ENCODE measurements at regions not wholly inside any gene's neighbourhood (a gene's known extent, or its start where the extent isn't known, plus 50 kb on each side); places are given as distances from the start of the nearest gene placed in this dataset.

- no peaks in the 10 kb centered on the region for H3K36me3 ChIP-seq (ENCODE audit: control insufficient read depth in 2 of 2, extremely low read depth in 1 of 2, insufficient read depth in 1 of 2, low read length in 1 of 2)
- no CpG with 5 or more reads among the region's 6 CpGs for WGBS (ENCODE audit: insufficient coverage)
- POLR2A ChIA-PET, result no interaction called here
- no peaks in the 10 kb centered on the region for H3K36me3 Mint-ChIP-seq
- no peaks in the 10 kb centered on the region for H3K9me3 ChIP-seq
- CTCF ChIA-PET, result interaction anchor here (0.5 to 2.1 kb wide), 6 partner anchors 11 to 38 kb away, joined by 3 to 13 read pairs (median 4); no protein-coding TSS in a partner anchor
- no peaks in the 10 kb centered on the region for H3K27me3 Mint-ChIP-seq
- peaks cover 26 to 30% (median 28%) of the 10 kb centered on the region in 3 donors for H3K4me1 Mint-ChIP-seq
- H3K9me3 Mint-ChIP-seq, result no peaks in the 10 kb centered on the region
- DNase-seq (peak in 7 of 35 experiments; percentile 5 to 71 (median 26)), ATAC-seq (replicated peaks in 1 of 4) (peak; percentile 32 to 40 (median 34))
- H3K4me3 ChIP-seq (ENCODE audit: control insufficient read depth in 1 of 2, extremely low read depth in 1 of 2, low read length in 1 of 2), result no peak overlapping the region
- H3K27ac Mint-ChIP-seq, result peak overlapping the region; percentile 74 to 79
- H3K4me3 Mint-ChIP-seq, result peak overlapping the region in 2 of 3 donors; percentile 32 to 62
- H3K27me3 ChIP-seq (replicated peaks in 1 of 2; ENCODE audit: control insufficient read depth in 2 of 2, extremely low read depth in 1 of 2, insufficient read depth in 2 of 2, low read length in 1 of 2), result no peaks in the 10 kb centered on the region
- H3K27ac ChIP-seq (ENCODE audit: low read length), result no peak overlapping the region
- peaks cover 6 to 20% of the 10 kb centered on the region in 2 experiments for H3K4me1 ChIP-seq (ENCODE audit: control insufficient read depth in 1 of 2, extremely low read depth in 1 of 2, insufficient read depth in 2 of 2, low read length in 2 of 2)
Measured at GRCh38 chr14:22084393-22085281, 411.0 kb upstream of the OR4E1 start.

- no peak overlapping the region for H3K27ac ChIP-seq (ENCODE audit: low read length)
- H3K36me3 ChIP-seq (ENCODE audit: control insufficient read depth in 2 of 2, extremely low read depth in 1 of 2, insufficient read depth in 1 of 2, low read length in 1 of 2), result no peaks in the 10 kb centered on the region
- Mint-ChIP-seq H3K36me3 (no peaks in the 10 kb centered on the region), H3K9me3 (no peaks in the 10 kb centered on the region), H3K4me1 (peaks cover 30 to 35% (median 34%) of the 10 kb centered on the region in 3 donors), H3K27me3 (no peaks in the 10 kb centered on the region), H3K27ac (peak overlapping the region; percentile 76 to 83), H3K4me3 (peak overlapping the region; percentile 2 to 59 (median 51))
- ATAC-seq (replicated peaks in 1 of 4) (peak; percentile 45 to 84 (median 72)), DNase-seq (peak in 1 of 35 experiments; percentile 39)
- H3K4me3 ChIP-seq (ENCODE audit: control insufficient read depth in 1 of 2, extremely low read depth in 1 of 2, low read length in 1 of 2), result no peak overlapping the region
- CTCF ChIA-PET, result no interaction called here
- no peaks in the 10 kb centered on the region for H3K9me3 ChIP-seq
- no peaks in the 10 kb centered on the region for H3K27me3 ChIP-seq (replicated peaks in 1 of 2; ENCODE audit: control insufficient read depth in 2 of 2, extremely low read depth in 1 of 2, insufficient read depth in 2 of 2, low read length in 1 of 2)
- no CpG with 5 or more reads among the region's 1 CpG for WGBS (ENCODE audit: insufficient coverage)
- peaks cover 11 to 15% of the 10 kb centered on the region in 2 experiments for H3K4me1 ChIP-seq (ENCODE audit: control insufficient read depth in 1 of 2, extremely low read depth in 1 of 2, insufficient read depth in 2 of 2, low read length in 2 of 2)
- POLR2A ChIA-PET, result no interaction called here
Measured at GRCh38 chr14:22081337-22081736, 407.7 kb upstream of the OR4E1 start.

DNA sequence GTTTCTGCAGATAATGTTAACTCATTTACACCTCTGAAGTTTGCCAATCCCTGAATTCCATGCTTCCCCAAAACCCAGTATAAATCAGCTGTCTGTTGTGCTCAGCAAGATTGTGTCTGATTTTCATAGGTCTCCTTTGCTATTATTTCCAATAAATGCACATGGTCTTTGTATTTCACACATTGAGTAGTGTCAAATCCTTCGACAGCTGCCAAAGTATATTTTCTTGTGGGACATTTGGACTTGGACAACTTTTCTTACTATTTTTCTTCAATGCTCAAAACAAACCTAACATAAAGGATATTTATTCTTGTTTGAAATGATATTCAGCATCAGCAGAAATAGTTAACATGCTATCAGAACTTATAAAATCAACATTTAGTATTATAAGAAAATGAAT, 406.1 kb upstream of the OR4E1 start:
- peaks cover 31 to 34% (median 31%) of the 10 kb centered on the region in 3 donors for H3K4me1 Mint-ChIP-seq
- Histone ChIP-seq H3K9me3 (no peaks in the 10 kb centered on the region), H3K4me3 (ENCODE audit: control insufficient read depth in 1 of 2, extremely low read depth in 1 of 2, low read length in 1 of 2) (no peak overlapping the region), H3K27me3 (replicated peaks in 1 of 2; ENCODE audit: control insufficient read depth in 2 of 2, extremely low read depth in 1 of 2, insufficient read depth in 2 of 2, low read length in 1 of 2) (no peaks in the 10 kb centered on the region), H3K27ac (ENCODE audit: low read length) (no peak overlapping the region), H3K36me3 (ENCODE audit: control insufficient read depth in 2 of 2, extremely low read depth in 1 of 2, insufficient read depth in 1 of 2, low read length in 1 of 2) (no peaks in the 10 kb centered on the region), H3K4me1 (ENCODE audit: control insufficient read depth in 1 of 2, extremely low read depth in 1 of 2, insufficient read depth in 2 of 2, low read length in 2 of 2) (peaks cover 10 to 12% of the 10 kb centered on the region in 2 experiments)
- DNase-seq, result no peak
- H3K27me3 Mint-ChIP-seq, result no peaks in the 10 kb centered on the region
- CTCF ChIA-PET, result interaction anchor here in 1 of 2 donors (1.1 kb wide), 1 partner anchor 20 kb away, joined by 3 read pairs; no protein-coding TSS in a partner anchor
- no CpG with 5 or more reads among the region's 1 CpG for WGBS (ENCODE audit: insufficient coverage)
- H3K9me3 Mint-ChIP-seq, result no peaks in the 10 kb centered on the region
- H3K36me3 Mint-ChIP-seq, result no peaks in the 10 kb centered on the region
- H3K4me3 Mint-ChIP-seq, result no peak overlapping the region
- POLR2A ChIA-PET, result interaction anchor here in 1 of 2 donors (0.8 kb wide), 1 partner anchor 17 kb away, joined by 3 read pairs; no protein-coding TSS in a partner anchor
- H3K27ac Mint-ChIP-seq, result no peak overlapping the region
- no peak for ATAC-seq (replicated peaks in 1 of 4)

- no peak overlapping the region for H3K4me3 ChIP-seq (ENCODE audit: control insufficient read depth in 1 of 2, extremely low read depth in 1 of 2, low read length in 1 of 2)
- no peaks in the 10 kb centered on the region for H3K36me3 ChIP-seq (ENCODE audit: control insufficient read depth in 2 of 2, extremely low read depth in 1 of 2, insufficient read depth in 1 of 2, low read length in 1 of 2)
- H3K9me3 ChIP-seq, result no peaks in the 10 kb centered on the region
- peaks cover 13 to 16% of the 10 kb centered on the region in 2 experiments for H3K4me1 ChIP-seq (ENCODE audit: control insufficient read depth in 1 of 2, extremely low read depth in 1 of 2, insufficient read depth in 2 of 2, low read length in 2 of 2)
- H3K27me3 Mint-ChIP-seq, result no peaks in the 10 kb centered on the region
- peaks cover 34 to 51% (median 41%) of the 10 kb centered on the region in 3 donors for H3K4me1 Mint-ChIP-seq
- peak overlapping the region; percentile 86 to 91 for H3K27ac Mint-ChIP-seq
- no peak for ATAC-seq (replicated peaks in 1 of 4)
- H3K27ac ChIP-seq (ENCODE audit: low read length), result peak overlapping the region; percentile 34
- ChIA-PET CTCF (no interaction called here), POLR2A (no interaction called here)
- no peaks in the 10 kb centered on the region for H3K27me3 ChIP-seq (replicated peaks in 1 of 2; ENCODE audit: control insufficient read depth in 2 of 2, extremely low read depth in 1 of 2, insufficient read depth in 2 of 2, low read length in 1 of 2)
- DNase-seq, result no peak
- no peaks in the 10 kb centered on the region for H3K36me3 Mint-ChIP-seq
- H3K4me3 Mint-ChIP-seq, result peak overlapping the region in 1 of 3 donors; percentile 47
- no peaks in the 10 kb centered on the region for H3K9me3 Mint-ChIP-seq
Measured at GRCh38 chr14:22073801-22074200, 400.2 kb upstream of the OR4E1 start.

DNA sequence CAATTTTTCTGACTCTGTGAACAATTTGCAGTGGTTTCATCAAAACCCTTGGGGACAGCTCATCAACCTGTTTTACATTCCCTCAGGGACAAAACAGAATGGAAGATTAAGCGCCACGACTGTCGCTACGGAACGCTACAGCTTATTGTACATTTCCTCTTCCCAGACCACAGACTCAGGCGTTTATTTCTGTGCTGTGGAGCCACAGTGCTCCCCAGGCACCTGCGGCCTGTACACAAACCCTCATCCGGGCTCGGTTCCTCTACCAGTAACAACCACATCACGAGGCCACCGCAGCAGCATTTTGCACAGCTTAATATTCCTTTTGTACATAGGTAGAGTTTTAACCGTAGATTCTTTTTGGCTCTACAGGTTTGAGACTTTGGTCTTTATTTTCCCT, 397.4 kb upstream of the OR4E1 start:
- H3K4me3 ChIP-seq (ENCODE audit: control insufficient read depth in 1 of 2, extremely low read depth in 1 of 2, low read length in 1 of 2), result peak overlapping the region; percentile 35 to 58
- ChIA-PET CTCF (interaction anchor here in 1 of 2 donors (0.8 to 1.6 kb wide), 12 partner anchors 13 to 1006 kb away, joined by 3 to 6 read pairs (median 4); partner anchors contain the start of gene DAD1), POLR2A (no interaction called here)
- peaks cover 11 to 31% of the 10 kb centered on the region in 2 experiments for H3K4me1 ChIP-seq (ENCODE audit: control insufficient read depth in 1 of 2, extremely low read depth in 1 of 2, insufficient read depth in 2 of 2, low read length in 2 of 2)
- ATAC-seq (replicated peaks in 1 of 4) (peak; percentile 73 to 91 (median 88)), DNase-seq (peak; percentile 32 to 73 (median 57))
- no CpG with 5 or more reads among the region's 12 CpGs for WGBS (ENCODE audit: insufficient coverage)
- peak overlapping the region; percentile 41 for H3K27ac ChIP-seq (ENCODE audit: low read length)
- H3K4me1 Mint-ChIP-seq, result peaks cover 36 to 52% (median 41%) of the 10 kb centered on the region in 3 donors
- no peaks in the 10 kb centered on the region for H3K36me3 ChIP-seq (ENCODE audit: control insufficient read depth in 2 of 2, extremely low read depth in 1 of 2, insufficient read depth in 1 of 2, low read length in 1 of 2)
- H3K27me3 ChIP-seq (replicated peaks in 1 of 2; ENCODE audit: control insufficient read depth in 2 of 2, extremely low read depth in 1 of 2, insufficient read depth in 2 of 2, low read length in 1 of 2), result no peaks in the 10 kb centered on the region
- peak overlapping the region; percentile 90 to 96 for H3K27ac Mint-ChIP-seq
- H3K9me3 Mint-ChIP-seq, result no peaks in the 10 kb centered on the region
- H3K4me3 Mint-ChIP-seq, result peak overlapping the region; percentile 88 to 93 (median 92)
- no peaks in the 10 kb centered on the region for H3K36me3 Mint-ChIP-seq
- H3K9me3 ChIP-seq, result no peaks in the 10 kb centered on the region
- H3K27me3 Mint-ChIP-seq, result no peaks in the 10 kb centered on the region

DNA sequence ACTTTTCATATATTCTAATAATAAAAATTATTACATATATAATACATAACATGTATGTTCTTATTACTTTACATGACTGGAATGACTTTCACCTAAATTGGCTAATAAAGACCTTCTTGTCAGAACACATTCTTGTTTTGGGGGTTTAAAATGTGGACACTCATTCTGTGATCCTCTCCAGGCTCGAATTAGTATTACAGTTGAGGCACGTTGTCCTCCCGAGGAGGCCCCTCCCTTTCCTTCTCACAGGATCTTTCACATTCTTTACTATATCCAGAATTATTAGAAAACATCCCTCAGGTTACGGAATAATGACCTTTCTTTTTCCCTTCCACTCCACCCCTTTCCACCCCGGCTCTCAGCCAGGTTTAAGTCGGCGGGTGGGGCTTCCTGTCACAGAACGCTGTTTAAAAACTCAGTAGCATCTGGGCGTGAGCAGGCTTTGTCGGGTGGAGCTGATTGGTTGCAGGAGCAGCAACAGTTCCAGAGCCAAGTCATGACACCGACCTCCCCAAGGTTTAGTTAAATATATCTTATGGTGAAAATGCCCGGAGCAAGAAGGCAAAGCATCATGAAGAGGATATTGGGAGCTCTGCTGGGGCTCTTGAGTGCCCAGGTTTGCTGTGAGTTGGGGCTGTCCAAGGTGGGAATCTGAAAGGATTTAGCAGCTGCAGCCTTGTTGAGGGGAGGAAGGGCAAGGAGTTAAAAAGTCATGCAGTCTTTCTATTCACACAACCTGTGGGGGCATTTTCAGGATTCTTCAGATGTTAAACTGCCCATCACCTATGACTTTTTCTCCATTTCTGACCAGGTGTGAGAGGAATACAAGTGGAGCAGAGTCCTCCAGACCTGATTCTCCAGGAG, 396.7 kb upstream of the OR4E1 start:
- H3K27ac Mint-ChIP-seq, result peak overlapping the region; percentile 90 to 96
- Histone ChIP-seq H3K27ac (ENCODE audit: low read length) (peak overlapping the region; percentile 41), H3K4me3 (ENCODE audit: control insufficient read depth in 1 of 2, extremely low read depth in 1 of 2, low read length in 1 of 2) (peak overlapping the region; percentile 35 to 58), H3K36me3 (ENCODE audit: control insufficient read depth in 2 of 2, extremely low read depth in 1 of 2, insufficient read depth in 1 of 2, low read length in 1 of 2) (no peaks in the 10 kb centered on the region), H3K4me1 (ENCODE audit: control insufficient read depth in 1 of 2, extremely low read depth in 1 of 2, insufficient read depth in 2 of 2, low read length in 2 of 2) (peaks cover 15 to 38% of the 10 kb centered on the region in 2 experiments), H3K27me3 (replicated peaks in 1 of 2; ENCODE audit: control insufficient read depth in 2 of 2, extremely low read depth in 1 of 2, insufficient read depth in 2 of 2, low read length in 1 of 2) (no peaks in the 10 kb centered on the region), H3K9me3 (no peaks in the 10 kb centered on the region)
- peaks cover 40 to 56% (median 47%) of the 10 kb centered on the region in 3 donors for H3K4me1 Mint-ChIP-seq
- POLR2A ChIA-PET, result no interaction called here
- peak overlapping the region; percentile 88 to 93 (median 92) for H3K4me3 Mint-ChIP-seq
- ATAC-seq (replicated peaks in 1 of 4), result peak; percentile 80 to 88 (median 82)
- no peaks in the 10 kb centered on the region for H3K36me3 Mint-ChIP-seq
- H3K9me3 Mint-ChIP-seq, result no peaks in the 10 kb centered on the region
- CTCF ChIA-PET, result interaction anchor here in 1 of 2 donors (0.6 to 1.6 kb wide), 13 partner anchors 14 to 1006 kb away, joined by 3 to 6 read pairs (median 4); partner anchors contain the start of gene DAD1
- no CpG with 5 or more reads among the region's 12 CpGs for WGBS (ENCODE audit: insufficient coverage)
- peak in 34 of 35 experiments; percentile 32 to 72 (median 48) for DNase-seq
- no peaks in the 10 kb centered on the region for H3K27me3 Mint-ChIP-seq

Data from T-cell (primary cell).